NT2/D1 (cell line): ENCODE measurements at regions not wholly inside any gene's neighbourhood (a gene's known extent, or its start where the extent isn't known, plus 50 kb on each side); places are given as distances from the start of the nearest gene placed in this dataset.

Experiments
- DNase-seq: peaks from one replicate; pipeline ENCODE4 v3.0.0-alpha.2; 2011; ENCODE audit warnings: low read depth, low spot score
- H3K27me3 ChIP-seq: 2 replicates; pipeline ENCODE4 v1.6.0; 2011; ENCODE audit warnings: mild to moderate bottlenecking; ENCODE audit not compliant: insufficient read length, insufficient read depth
- H3K36me3 ChIP-seq: 2 replicates; pipeline ENCODE4 v1.6.1; 2011; ENCODE audit warnings: mild to moderate bottlenecking, low read length, mixed read lengths; ENCODE audit not compliant: insufficient read depth, insufficient read length
- H3K4me1 ChIP-seq: 2 replicates; pipeline ENCODE4 v1.5.1; 2011; ENCODE audit not compliant: insufficient read depth, insufficient read length
- H3K4me3 ChIP-seq: 2 replicates; pipeline ENCODE4 v1.5.1; 2011; ENCODE audit warnings: low read depth; ENCODE audit not compliant: insufficient read length
- H3K9ac ChIP-seq: 2 replicates; pipeline ENCODE4 v1.6.0; 2011; ENCODE audit warnings: low read depth; ENCODE audit not compliant: insufficient read length
- H3K9me3 ChIP-seq: 2 replicates; pipeline ENCODE4 v1.5.1; 2011; ENCODE audit warnings: mild to moderate bottlenecking, low read length; ENCODE audit not compliant: insufficient read depth
- SUZ12 ChIP-seq: IDR thresholded peaks from 2 replicates; pipeline ENCODE4 v1.6.1; 2011; ENCODE audit not compliant: insufficient read length, insufficient read depth; ENCODE audit errors: extremely low read depth
- YY1 ChIP-seq: IDR thresholded peaks from 2 replicates; pipeline ENCODE4 v1.6.1; 2011; ENCODE audit not compliant: insufficient read length, insufficient read depth
- ZNF274 ChIP-seq: IDR thresholded peaks from 2 replicates; pipeline ENCODE4 v1.6.1; 2011; ENCODE audit warnings: mild to moderate bottlenecking, low read depth, low read length

DNA sequence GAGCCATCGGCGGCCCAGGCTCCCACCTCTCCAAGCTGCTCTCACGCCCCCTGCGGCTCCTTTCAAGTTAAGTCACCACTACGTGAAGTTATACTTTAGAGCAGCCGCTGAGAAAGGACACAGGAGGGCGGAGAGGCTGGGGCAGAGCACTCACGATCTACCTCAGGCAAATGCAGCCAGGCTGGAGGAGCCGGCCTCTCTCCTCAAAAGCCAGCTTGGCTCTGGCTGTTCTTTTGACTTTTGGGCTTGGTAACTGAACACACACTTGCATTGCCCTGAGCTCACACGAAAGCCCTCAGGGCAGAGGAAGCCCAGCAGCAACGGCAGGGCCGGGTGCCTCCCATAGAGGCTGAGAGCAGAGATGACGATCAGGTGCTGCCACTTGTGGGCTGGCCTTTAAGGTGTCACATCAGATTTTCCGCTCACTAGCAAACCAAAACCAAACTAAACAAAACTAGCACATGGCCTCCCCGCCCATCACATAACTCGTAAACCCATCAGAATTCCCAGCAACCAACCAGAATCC lies 75.2 kb downstream of the PITPNM2 start:
- TF ChIP-seq SUZ12 (no peak), ZNF274 (no peak), YY1 (no peak)
- peak; percentile 36 for DNase-seq
- Histone ChIP-seq H3K4me1 (peaks cover 29% of the 10 kb centered on the region), H3K9ac (peak overlapping the region; percentile 52), H3K4me3 (no peak overlapping the region), H3K36me3 (no peaks in the 10 kb centered on the region), H3K27me3 (no peaks in the 10 kb centered on the region), H3K9me3 (no peaks in the 10 kb centered on the region)

GRCh38 chr12:123075087-123075645 lies 75.7 kb downstream of the PITPNM2 start:
- H3K9ac ChIP-seq = peak overlapping the region; percentile 52
- H3K27me3 ChIP-seq = no peaks in the 10 kb centered on the region
- H3K4me1 ChIP-seq = peaks cover 29% of the 10 kb centered on the region
- no peaks in the 10 kb centered on the region for H3K9me3 ChIP-seq
- H3K4me3 ChIP-seq = no peak overlapping the region
- DNase-seq = no peak
- H3K36me3 ChIP-seq = no peaks in the 10 kb centered on the region
- no peak for TF ChIP-seq SUZ12
- TF ChIP-seq YY1 = no peak
- TF ChIP-seq ZNF274 = no peak

- Histone ChIP-seq H3K27me3 (no peaks in the 10 kb centered on the region), H3K9me3 (no peaks in the 10 kb centered on the region), H3K4me3 (no peak overlapping the region), H3K9ac (peak overlapping the region; percentile 8), H3K4me1 (peaks cover 29% of the 10 kb centered on the region), H3K36me3 (no peaks in the 10 kb centered on the region)
- no peak for DNase-seq
- TF ChIP-seq SUZ12 (no peak), ZNF274 (no peak), YY1 (no peak)
These were observed 76.7 kb downstream of the PITPNM2 start for GRCh38 chr12:123073962-123074801.

- no peak for DNase-seq
- Histone ChIP-seq H3K4me1 (peaks cover 27% of the 10 kb centered on the region), H3K4me3 (no peak overlapping the region), H3K27me3 (no peaks in the 10 kb centered on the region), H3K9me3 (no peaks in the 10 kb centered on the region), H3K9ac (no peak overlapping the region), H3K36me3 (no peaks in the 10 kb centered on the region)
- TF ChIP-seq SUZ12 = no peak
- TF ChIP-seq YY1 = no peak
- no peak for TF ChIP-seq ZNF274
These were observed 77.6 kb downstream of the PITPNM2 start for GRCh38 chr12:123073292-123073691.

- Histone ChIP-seq H3K36me3 (no peaks in the 10 kb centered on the region), H3K4me3 (no peak overlapping the region), H3K27me3 (no peaks in the 10 kb centered on the region), H3K9me3 (no peaks in the 10 kb centered on the region), H3K9ac (no peak overlapping the region), H3K4me1 (peaks cover 17% of the 10 kb centered on the region)
- DNase-seq = no peak
- TF ChIP-seq SUZ12 (no peak), YY1 (no peak), ZNF274 (no peak)
These were observed 79.0 kb downstream of the PITPNM2 start for GRCh38 chr12:123071857-123072256.

- Histone ChIP-seq H3K9me3 (no peaks in the 10 kb centered on the region), H3K4me1 (peaks cover 17% of the 10 kb centered on the region), H3K4me3 (no peak overlapping the region), H3K36me3 (no peaks in the 10 kb centered on the region), H3K27me3 (no peaks in the 10 kb centered on the region), H3K9ac (no peak overlapping the region)
- DNase-seq = no peak
- TF ChIP-seq ZNF274 (no peak), SUZ12 (no peak), YY1 (no peak)
These were observed 79.6 kb downstream of the PITPNM2 start for GRCh38 chr12:123071099-123071800.
